Peyer's patch (tissue), 4 donors: ENCODE measurements at regions not wholly inside any gene's neighbourhood (a gene's known extent, or its start where the extent isn't known, plus 50 kb on each side); places are given as distances from the start of the nearest gene placed in this dataset.

Source experiments
- DNase-seq, 3 donors: peaks; one replicate each; pipeline ENCODE4 v3.0.0-alpha.2; 2017 to 2019
- H3K27ac ChIP-seq, 4 donors: fragments of 200-600 bp; sonication (generic); one replicate each; pipeline ENCODE4 v1.5.1; 2016 to 2019
- H3K27me3 ChIP-seq, 2 donors: fragments of 200-600 bp; sonication (generic); one replicate each; pipeline ENCODE4 v1.5.1; 2019
- H3K36me3 ChIP-seq, 3 donors: fragments of 200-600 bp; sonication (generic); one replicate each; pipeline ENCODE4 v1.5.1; 2016 to 2019
- H3K4me1 ChIP-seq, 4 donors: fragments of 200-600 bp; sonication (generic); one replicate each; pipeline ENCODE4 v1.5.1; 2016 to 2019
- H3K4me3 ChIP-seq, 4 donors: fragments of 200-600 bp; sonication (generic); 1 replicate in 3 of 4; 2 replicates in 1 of 4; pipeline ENCODE4 v1.5.1; 2016 to 2019; ENCODE audit warnings: mild to moderate bottlenecking in 1 of 4
- H3K9me3 ChIP-seq, 4 donors: fragments of 200-600 bp; sonication (generic); one replicate each; pipeline ENCODE4 v1.5.1; 2016 to 2019; ENCODE audit warnings: mild to moderate bottlenecking in 1 of 4
- POLR2A ChIP-seq, 2 donors: fragments of 450-650 bp; IDR thresholded peaks; one replicate each; pipeline ENCODE4 v1.5.1; 2017; ENCODE audit warnings: antibody characterized with exemption in 2 of 2, mild to moderate bottlenecking in 2 of 2, moderate library complexity in 2 of 2
- TF ChIP-seq, protein P1 (sequence below), 6 experiments: fragments of 450-650 bp in 4 of 6; fragments of 200-600 bp in 2 of 6; sonication (generic) in 1 of 6; IDR thresholded peaks; one replicate each; pipeline ENCODE4 v1.5.1; 2017 to 2019; ENCODE audit warnings: antibody characterized with exemption in 6 of 6, mild to moderate bottlenecking in 3 of 6, moderate library complexity in 1 of 6

DNA sequence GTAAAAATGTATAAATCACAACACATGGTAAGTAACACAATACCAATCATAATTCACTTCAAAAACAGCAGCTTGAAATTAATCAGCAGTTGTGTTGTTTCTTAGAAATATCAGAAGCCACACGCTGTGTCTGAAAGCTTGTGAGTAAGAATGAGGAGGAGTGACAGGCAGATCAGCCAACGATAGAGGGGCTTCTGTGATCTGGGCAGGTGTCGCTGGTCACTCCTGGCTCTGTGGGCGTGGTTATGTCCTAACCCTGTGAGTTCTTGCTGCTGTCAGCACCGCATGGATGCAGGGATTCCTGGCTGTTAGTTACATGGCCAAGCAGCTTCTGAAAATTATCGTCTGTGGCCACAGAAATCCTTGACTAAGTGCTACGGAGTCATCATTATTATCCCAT is 123.4 kb downstream of the SLC25A47 start:
- DNase-seq: no peak
- no peak overlapping the region for H3K4me3 ChIP-seq
- TF ChIP-seq POLR2A (IDR thresholded peaks at IDR 0.05): no peak
- TF ChIP-seq, protein P1, sequence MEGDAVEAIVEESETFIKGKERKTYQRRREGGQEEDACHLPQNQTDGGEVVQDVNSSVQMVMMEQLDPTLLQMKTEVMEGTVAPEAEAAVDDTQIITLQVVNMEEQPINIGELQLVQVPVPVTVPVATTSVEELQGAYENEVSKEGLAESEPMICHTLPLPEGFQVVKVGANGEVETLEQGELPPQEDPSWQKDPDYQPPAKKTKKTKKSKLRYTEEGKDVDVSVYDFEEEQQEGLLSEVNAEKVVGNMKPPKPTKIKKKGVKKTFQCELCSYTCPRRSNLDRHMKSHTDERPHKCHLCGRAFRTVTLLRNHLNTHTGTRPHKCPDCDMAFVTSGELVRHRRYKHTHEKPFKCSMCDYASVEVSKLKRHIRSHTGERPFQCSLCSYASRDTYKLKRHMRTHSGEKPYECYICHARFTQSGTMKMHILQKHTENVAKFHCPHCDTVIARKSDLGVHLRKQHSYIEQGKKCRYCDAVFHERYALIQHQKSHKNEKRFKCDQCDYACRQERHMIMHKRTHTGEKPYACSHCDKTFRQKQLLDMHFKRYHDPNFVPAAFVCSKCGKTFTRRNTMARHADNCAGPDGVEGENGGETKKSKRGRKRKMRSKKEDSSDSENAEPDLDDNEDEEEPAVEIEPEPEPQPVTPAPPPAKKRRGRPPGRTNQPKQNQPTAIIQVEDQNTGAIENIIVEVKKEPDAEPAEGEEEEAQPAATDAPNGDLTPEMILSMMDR (IDR thresholded peaks at IDR 0.05): no peak
- H3K36me3 ChIP-seq: no peaks in the 10 kb centered on the region
- no peak overlapping the region for H3K27ac ChIP-seq
- H3K4me1 ChIP-seq: no peaks in the 10 kb centered on the region
- H3K27me3 ChIP-seq: no peaks in the 10 kb centered on the region
- H3K9me3 ChIP-seq: no peaks in the 10 kb centered on the region

DNA sequence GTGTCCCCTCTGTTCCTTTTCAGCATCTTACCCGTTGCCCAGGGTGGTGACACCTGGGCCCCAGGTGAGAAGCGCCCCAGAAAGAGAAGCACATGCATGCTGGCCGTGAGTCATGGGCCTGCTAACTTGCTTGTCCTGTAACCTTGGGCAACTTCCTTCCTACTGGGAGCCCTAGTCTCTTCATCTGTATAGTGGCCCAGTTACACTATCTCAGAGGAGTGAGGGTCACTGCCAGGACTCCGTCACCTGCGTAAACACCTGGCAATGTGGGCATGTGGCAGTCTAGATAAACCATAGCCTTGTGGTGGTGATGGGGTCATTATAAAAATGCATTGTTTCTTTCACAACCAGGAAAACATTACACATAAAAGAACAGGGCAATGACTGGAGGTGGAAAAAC is 125.2 kb downstream of the SLC25A47 start:
- Histone ChIP-seq H3K36me3 (no peaks in the 10 kb centered on the region), H3K9me3 (no peaks in the 10 kb centered on the region), H3K4me3 (no peak overlapping the region), H3K27me3 (no peaks in the 10 kb centered on the region), H3K4me1 (no peaks in the 10 kb centered on the region), H3K27ac (no peak overlapping the region)
- DNase-seq: no peak
- TF ChIP-seq, protein P1 (IDR thresholded peaks at IDR 0.05): no peak
- TF ChIP-seq POLR2A (IDR thresholded peaks at IDR 0.05): no peak

DNA sequence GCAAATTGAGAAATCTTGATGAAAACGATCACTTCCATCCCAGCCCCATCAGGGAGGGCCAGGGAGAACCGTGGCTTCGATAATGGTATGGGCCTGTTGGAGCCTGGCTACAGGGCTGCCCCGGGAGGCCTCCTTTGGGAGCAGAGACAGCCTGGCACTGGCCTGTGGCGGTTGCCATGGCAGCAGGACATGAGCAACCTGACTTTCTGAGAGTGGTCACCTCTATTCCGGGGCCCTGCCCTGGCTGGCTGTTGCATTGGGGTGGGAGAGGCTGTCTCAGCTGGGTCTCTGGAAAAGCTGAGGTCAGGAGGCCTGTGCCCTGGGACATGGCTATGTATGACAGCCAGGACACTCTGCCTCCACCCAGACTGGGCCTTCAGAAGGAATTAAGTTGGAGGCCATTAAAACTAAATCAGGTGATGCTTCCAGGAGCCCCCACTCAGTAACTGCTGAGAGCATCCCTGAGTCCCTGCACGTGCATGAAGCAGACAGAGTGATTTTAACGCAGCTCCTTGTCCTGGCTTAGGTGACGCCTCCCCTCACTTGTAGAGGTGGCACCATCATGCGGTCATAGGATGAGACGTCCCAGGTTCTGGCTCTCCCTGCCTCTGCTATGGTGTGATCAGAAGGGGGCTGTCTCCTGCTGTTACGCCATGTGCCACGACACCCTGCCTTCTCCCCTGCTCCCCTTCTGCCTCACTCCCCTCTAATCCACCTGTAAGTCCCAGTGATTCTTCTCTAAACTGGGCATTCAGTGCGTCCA is 126.3 kb downstream of the SLC25A47 start:
- Histone ChIP-seq H3K27me3 (no peaks in the 10 kb centered on the region), H3K4me3 (no peak overlapping the region), H3K9me3 (no peaks in the 10 kb centered on the region), H3K4me1 (no peaks in the 10 kb centered on the region), H3K36me3 (no peaks in the 10 kb centered on the region), H3K27ac (no peak overlapping the region)
- peak in 1 of 3 donors; percentile 35 for DNase-seq
- TF ChIP-seq, protein P1 (IDR thresholded peaks at IDR 0.05): no peak
- TF ChIP-seq POLR2A (IDR thresholded peaks at IDR 0.05): no peak

DNA sequence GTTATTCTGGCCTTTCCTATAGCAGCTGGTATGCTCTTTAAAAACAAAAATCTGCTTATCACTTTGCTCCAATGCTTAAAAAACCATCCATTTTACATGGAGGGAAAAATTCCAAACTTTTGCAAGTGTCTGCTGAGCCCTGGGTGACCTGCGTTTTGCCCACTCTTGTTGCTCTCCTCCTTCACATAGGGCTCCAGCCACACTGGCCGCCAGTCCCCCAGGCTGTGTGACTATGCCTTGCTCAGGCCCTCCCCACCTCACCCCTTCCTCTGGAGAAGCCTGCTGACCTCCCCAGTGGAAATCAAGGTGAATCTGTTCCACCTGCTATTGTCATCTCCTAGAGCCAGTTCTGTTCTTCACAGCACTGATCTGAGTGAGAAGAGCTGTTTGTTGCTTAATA is 126.9 kb downstream of the SLC25A47 start:
- no peak for TF ChIP-seq POLR2A (IDR thresholded peaks at IDR 0.05)
- TF ChIP-seq, protein P1 (IDR thresholded peaks at IDR 0.05): no peak
- H3K9me3 ChIP-seq: no peaks in the 10 kb centered on the region
- DNase-seq: no peak
- no peak overlapping the region for H3K27ac ChIP-seq
- H3K36me3 ChIP-seq: no peaks in the 10 kb centered on the region
- no peaks in the 10 kb centered on the region for H3K27me3 ChIP-seq
- no peak overlapping the region for H3K4me3 ChIP-seq
- H3K4me1 ChIP-seq: no peaks in the 10 kb centered on the region

DNA sequence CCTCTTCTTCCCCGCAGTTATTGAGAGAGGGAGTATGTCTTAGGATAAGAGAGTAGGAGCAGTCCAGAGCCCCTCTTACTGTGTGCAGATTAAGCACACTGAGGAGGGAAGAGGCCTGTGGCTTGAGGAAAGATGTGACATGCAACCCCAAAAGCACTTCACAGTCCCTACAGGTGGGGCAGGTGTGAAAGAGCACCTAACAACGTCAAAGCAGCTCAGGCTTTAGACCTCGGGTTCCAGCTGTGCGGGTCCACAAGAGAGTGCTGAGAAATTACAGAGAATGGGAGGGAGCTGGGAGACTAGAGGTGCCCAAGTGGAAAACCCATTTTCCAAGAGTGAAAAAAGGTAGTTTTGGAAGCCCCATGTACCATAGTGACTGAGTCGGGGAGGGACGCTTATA is 127.6 kb downstream of the SLC25A47 start:
- DNase-seq: no peak
- H3K36me3 ChIP-seq: no peaks in the 10 kb centered on the region
- no peaks in the 10 kb centered on the region for H3K4me1 ChIP-seq
- TF ChIP-seq, protein P1 (IDR thresholded peaks at IDR 0.05): no peak
- TF ChIP-seq POLR2A (IDR thresholded peaks at IDR 0.05): no peak
- no peaks in the 10 kb centered on the region for H3K9me3 ChIP-seq
- no peak overlapping the region for H3K27ac ChIP-seq
- H3K27me3 ChIP-seq: no peaks in the 10 kb centered on the region
- H3K4me3 ChIP-seq: no peak overlapping the region
